ENCODE measurements at regions not wholly inside any gene's neighbourhood (a gene's known extent, or its start where the extent isn't known, plus 50 kb on each side); places are given as distances from the start of the nearest gene placed in this dataset.

DNA sequence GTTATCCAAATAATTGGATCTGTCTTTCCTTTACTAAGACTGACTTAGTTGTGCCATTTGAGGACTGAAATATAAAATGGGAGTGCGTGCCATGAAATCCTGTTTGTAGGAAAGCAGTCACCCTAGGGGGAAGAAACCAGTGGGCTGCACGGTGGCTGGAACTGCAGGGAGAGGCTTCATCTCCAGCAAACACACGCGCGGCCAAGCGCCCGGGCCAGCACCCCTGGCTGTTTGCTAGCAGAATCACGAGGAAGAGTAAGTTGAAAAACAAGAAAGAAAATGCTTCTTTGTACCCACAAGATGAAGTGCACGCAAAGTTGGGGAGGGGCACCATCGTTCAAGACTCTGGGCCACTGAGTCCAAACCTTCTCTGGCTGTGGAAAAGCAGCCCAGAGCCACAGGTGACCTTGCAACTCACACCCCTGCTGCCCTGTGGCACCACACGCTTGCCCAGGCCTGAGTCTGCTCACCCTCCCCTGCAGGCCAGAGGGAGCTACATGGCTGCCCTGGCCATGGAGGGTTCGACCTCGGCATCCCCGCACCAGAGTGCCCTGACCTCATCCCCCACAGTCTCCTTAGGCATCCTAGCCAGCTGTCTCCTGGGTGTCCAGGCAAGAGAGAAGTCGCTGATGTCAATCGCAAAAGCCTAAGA lies 55.2 kb downstream of the IRX2 start:
- no peak for DNase-seq (ENCODE audit: low spot score)

DNA sequence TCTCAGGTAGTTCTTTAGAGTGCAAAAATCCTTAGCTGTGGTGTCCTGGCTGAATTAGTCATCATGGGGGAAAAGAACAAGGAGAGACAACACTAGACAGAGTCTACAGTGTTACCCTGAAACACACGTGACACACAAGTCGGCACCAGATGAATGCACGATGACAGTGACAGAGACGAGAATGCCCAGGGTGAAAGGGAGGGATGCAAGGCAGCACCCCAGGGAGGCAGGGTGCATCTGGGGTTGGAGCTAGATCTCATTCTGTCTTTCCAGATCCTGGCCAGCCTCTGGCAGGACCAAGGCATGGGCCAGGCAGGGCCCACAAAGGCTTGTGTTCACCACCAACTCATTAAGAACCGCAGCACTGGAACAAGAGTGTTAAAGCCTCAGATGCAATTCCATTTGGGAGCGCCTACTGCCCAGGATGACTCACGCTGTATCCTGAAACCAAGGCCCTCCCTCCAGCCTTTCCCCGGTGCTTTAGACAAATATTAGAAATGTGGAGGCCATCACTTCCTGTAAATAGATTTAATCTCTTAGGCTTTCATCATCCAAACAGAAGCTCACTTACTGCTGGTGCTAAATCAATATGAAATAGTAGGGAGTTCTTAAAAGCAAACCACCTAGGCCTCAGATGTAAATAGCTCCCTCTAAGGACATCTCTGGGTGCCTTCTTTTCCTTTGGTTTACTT lies 56.1 kb downstream of the IRX2 start:
- DNase-seq (ENCODE audit: low spot score), result no peak

DNA sequence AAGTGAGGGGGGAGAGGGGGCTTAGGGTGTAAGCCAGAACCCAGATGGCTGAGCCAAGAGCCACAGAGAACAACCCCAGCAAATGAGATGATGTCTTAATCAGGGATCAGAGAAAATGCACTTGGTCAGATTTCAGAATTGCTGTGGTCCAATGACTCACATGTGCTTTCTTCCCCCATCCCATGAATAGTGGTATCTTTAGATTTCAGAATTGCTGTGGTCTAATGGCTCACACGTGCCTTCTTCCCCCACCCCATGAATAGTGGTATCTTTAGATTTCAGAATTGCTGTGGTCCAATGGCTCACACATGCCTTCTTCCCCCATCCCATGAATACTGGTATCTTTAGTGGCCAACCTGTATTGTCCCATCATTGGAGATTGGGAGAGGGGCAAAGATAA lies 59.9 kb downstream of the IRX2 start:
- no peak for DNase-seq (ENCODE audit: low spot score)

DNA sequence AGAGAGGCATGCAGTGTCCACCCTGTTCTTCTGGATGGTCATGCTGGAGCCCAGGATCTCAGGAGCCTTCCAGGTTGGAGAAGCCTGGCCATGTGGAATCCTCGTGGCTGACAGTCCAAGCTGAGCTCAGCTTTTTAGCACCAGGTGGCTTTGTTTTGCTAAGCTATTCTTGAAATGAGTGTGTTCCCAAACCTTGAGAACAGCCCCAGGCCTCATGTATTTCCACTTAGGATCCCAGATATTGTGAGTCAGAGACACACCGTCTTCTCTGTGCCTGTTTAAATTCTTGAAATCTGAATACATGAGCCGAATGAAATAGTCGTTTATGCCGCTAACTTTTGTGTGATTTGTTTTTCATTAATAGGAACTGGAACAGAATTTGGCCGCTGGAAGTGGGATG lies 61.2 kb downstream of the IRX2 start:
- DNase-seq (ENCODE audit: low spot score), result no peak

DNA sequence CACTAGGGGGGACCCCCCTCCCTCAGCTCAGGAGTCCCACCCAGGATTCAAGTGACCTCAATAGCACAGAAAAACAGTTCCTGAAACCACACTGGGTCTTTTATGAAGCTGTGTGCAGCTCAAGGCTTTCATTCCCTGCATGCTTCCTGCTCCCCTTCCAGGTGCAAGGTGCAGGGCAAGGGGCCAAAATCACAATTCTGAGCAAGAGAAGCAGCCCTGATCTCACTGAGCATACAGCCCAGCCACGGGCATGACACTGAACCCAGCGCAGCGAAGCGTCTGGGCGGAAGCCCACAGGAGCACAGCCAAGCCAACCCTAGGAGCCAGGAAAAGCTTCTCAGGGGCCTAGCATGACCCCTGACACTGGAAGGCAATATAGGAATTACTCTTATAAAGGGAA lies 62.9 kb downstream of the IRX2 start:
- no peak for DNase-seq (ENCODE audit: low spot score)

DNA sequence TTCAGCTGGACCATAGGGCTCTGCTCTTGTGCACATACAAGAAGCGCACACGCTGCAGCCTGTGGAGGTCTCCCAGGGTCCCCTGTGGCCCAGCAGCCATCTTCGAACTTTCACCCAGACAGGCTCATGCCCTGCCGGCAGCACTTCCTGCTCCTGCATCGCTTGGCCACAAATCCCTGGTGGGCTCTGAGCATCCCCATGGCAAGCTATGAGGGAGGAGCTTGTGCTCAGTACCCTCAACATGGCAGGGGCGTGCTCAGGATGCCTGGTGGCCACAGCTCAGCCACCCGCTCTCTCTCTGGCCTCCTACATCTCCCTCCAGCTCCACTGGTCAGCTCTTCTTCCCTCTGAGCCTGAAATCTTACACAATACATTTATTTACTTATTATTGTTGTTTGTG lies 63.7 kb downstream of the IRX2 start:
- no peak for DNase-seq (ENCODE audit: low spot score)

DNA sequence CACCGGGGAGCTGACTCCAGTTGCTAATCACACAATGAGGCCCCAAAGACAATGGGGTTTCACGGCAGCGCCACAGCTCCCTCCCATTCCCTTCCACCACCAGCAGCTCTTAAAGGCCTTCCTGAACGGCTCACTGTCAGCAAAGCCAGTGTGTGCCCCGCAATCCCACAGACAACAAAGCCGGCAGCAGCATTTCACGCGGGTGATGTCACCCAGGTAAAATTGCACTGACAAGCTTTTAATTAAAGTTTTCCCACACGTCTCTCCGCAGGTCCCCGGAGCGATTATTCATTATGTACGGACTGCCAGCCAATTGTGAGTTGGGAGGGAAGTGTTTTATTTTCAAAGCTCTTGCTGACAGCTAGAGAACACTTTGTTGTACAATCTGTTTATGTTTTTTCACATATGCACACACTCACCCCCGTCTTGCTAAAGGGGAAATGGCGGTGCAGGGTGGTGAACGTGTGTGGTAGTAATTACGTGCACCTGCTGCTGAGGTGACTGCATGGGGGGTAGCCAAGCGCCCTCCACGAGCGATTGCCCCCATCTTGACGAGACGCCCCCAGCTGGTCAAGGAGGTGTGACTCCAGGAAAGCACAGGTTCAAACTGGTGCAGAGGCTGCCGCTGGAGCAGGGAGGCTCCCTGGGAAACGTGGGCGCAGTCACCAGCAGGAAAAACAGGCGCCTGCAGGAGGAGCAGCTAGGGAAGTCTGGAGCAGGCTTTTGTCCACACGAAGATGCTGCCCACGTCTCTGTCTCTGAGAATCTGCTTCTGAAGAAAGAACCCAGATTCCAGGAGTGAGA lies 65.0 kb downstream of the IRX2 start:
- DNase-seq (ENCODE audit: low spot score), result no peak

DNA sequence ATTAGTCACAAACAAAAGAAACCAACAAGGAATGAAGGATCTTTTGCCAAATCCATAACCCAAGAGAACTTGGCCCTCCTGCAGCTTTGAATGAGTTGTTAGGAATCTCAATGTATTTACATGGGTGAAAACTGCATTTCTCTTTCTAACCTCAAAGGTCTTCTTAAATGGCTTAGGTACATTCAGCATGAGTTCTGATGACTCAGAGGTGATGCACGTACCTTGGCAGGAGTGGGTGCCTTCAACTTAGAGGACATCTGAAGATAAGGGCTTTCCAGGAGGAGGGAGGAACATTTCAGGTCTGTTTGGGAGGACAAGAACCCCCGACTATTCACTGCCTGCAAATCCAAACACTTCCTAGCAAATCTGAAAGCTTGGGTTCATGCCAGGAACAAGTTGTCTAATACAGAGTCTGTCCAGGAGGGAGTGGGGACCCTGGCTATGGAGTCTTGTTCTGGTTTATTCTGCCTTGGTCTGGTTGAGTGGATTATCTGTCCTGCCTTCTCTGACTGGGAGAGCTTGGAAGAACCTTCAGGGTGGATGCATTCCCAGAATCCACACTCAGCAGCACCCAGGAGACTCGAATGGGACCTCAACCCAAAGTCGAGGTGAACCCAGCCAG lies 65.7 kb downstream of the IRX2 start:
- DNase-seq (ENCODE audit: low spot score), result no peak

DNA sequence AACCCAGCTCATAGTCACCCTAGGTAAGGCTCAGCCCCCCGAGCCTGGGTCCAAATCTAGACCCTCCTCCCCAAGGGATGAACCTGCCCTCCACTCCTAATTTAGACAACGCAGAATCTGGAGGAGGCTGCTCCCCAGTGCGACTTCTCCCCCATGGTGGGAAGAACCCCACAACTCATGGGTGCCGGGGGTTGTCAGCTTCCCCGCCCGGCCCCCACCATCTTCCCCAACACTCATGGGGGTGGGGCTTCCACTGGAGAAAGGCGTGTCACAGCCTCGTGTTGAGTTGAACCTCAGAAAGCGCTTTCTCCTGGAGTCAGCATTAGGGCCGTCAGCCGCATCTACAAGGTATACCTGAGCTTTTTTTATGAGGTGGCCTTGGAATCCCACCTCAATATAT lies 66.9 kb downstream of the IRX2 start:
- DNase-seq (ENCODE audit: low spot score), result no peak

DNA sequence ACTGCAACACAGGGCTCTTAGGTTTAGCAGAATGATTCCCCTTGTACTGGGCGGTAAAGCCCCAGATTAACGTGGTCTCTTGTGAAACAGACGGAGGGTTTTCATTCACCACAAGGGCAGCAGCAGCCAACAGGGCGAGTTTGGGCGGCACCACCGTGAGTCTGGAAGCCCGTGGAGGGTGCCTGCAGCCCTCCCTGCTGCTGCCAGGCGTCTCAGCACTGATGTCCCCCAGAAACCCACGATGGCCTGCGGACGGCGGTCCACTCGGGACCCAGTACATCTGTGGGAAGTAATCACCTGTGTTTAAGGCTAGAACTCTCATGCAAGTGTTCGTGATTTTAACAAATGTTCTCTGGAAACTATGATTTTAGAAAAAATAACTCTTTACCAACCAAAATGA lies 67.8 kb downstream of the IRX2 start:
- DNase-seq (ENCODE audit: low spot score), result no peak

DNA sequence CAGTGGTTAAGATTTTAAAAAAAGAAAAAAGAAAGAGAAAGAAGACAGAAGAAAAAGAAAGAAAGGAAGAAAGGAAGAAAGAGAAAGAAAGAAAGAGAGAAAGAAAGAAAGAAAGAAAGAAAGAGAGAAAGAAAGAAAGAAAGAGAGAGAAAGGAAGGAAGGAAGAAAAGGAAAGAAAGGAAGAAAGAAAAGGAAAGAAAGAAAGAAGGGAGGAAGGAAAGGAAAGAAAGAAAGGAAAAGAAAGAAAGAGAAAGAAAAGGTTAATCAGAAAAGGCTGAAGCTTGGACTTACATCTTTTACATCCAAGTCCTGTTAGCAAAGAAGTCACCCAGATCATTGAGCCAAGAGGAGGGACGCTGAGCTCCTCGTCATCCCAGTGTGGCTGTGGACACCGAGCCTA lies 70.0 kb downstream of the IRX2 start:
- no peak for DNase-seq (ENCODE audit: low spot score)

DNA sequence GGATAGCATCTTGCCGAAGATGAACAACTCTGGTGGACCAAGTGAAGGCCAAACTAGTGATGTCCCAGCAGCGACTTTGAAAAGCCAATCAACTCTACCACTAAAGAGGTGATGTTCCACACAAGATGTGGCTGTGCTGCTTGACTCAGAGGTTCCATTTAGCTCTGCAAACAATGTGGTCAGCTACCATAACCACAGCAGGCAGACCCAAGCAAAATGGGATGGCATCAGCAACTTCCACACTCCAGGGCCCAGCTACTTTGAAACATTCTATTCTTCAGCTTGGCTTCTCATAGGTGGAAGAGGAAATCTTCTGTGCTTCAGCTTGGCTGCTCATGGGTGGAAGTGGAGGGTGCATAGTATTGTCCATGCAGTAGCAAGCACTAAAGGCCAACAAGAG lies 70.5 kb downstream of the IRX2 start:
- no peak for DNase-seq (ENCODE audit: low spot score)

DNA sequence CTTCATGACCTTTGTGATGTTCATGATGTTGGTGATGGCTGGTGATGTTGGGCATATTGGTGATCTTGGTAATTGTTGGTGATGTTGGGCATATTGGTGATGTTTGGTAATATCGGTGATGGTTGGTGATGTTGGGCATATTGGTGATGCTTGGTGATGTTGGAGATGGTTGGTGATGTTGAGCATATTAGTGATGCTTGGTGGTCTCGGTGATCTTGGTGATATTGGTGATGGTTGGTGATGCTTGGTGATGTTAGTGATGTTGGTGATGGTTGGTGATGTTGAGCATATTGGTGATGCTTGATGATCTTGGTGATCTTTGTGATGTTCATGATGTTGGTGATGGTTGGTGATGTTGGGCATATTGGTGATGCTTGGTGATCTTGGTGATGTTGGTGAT lies 73.8 kb downstream of the IRX2 start:
- no peak for DNase-seq (ENCODE audit: low spot score)

DNA sequence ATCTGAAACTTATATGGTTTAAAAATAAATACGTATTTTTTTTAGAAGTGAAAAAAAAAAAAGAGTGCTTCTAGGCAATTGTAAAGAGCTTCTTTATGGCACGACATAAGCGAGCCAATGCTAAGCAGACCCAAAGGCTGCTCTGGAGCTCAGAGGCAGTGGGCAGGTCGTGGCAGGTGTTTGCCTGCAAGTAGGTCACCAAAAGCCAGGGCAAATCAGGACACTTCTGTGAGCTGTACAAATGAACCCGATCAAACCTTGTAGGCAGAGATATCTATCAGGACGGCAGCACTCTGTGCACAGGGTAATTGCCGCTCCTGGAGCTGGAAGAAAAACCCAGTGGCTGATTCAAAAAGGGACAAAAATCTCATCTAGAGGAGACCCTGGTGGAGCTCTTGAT lies 75.9 kb downstream of the IRX2 start:
- no peak for DNase-seq (ENCODE audit: low spot score)

DNA sequence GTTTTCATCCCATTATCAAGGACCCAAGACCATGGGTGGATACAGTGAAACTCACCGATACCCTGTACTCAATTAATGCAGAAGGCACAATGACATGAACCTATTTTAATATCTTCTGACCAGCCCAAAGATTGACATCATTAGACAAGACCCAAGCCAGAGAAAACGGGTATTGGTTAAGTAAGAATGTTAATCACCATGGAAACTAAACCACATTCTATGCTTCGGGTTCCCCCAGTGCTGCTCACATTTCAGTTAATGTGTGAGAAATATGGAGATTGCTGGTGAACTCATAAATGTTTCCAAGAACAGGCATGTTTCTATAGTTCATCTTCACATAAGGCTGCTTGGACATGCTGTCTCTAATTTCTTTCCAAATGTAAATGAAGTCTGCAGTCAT lies 77.0 kb downstream of the IRX2 start:
- DNase-seq (ENCODE audit: low spot score), result no peak

DNA sequence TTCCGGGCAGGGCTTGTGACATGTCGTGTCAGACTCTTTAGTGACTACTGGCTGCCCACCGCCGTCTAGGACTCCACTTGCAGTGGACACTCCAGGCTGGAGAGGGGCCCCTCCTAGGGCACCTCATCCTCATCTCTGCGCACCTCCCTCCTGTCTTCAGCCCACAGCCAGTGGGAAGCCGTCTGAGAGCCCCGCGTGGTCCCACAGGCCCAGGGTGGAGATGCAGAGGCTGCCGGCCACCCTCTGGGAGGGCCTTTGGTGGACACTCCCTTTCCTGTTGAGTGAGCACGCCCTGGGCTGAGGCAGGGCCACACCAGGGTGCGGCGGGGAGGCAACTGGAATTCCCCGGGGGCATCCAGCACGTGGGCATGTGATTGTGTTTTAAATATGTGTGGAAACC lies 80.5 kb downstream of the IRX2 start:
- no peak for DNase-seq (ENCODE audit: low spot score)

DNA sequence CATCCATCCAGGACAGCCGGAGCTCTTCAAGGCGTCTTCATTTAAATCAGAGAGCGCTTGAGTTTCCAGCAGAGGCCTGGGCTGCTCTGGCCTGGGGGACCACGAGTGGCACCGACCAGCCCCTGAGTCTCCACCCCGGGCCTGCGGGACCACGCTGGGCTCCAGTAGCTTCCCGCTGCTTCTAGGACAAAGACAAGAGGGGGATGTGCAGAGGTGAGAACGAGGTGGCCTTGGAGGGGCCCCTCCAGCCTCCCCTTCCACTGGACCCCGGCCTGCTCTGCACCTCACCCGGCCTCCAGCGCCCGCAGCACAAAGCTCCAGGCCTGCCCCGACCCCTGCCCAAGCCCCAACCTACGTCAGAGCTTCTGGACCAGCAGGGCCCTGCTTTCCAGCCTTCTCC lies 81.6 kb downstream of the IRX2 start:
- DNase-seq (ENCODE audit: low spot score), result no peak

DNA sequence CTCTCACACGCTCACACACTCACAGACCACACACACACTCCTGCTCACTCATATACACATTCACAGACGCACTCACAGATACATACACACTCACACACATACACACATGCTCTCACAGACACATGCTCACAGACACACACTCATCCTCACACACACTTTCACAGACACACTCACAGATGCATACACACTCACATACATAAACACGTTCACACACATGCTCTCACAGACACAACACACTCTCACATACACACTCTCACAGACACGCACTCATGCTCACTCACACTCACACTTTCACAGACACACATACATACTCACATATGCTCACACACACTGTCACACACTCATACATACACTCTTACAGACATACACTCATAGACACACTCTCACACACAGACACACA lies 82.2 kb downstream of the IRX2 start:
- no peak for DNase-seq (ENCODE audit: low spot score)

DNA sequence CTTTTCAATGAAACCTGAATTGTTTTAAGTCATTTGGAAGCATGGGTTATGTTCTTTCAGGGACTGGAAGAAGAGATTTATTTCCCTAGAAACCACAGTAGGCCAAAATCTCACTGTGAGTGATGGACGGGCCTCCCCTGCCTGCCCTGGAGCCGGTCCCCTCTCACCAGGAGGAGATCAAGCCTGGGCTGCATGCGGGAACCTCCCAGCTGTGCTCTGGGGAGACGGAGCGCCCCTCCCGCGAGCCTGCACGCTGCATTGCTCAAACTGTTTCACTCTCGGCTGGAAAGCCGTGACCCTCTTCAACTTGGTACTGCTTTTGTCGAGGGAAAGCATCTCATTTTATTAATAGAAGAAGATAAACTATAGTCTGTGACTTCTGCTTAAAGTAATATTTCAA lies 85.4 kb downstream of the IRX2 start:
- DNase-seq (ENCODE audit: low spot score), result no peak

DNA sequence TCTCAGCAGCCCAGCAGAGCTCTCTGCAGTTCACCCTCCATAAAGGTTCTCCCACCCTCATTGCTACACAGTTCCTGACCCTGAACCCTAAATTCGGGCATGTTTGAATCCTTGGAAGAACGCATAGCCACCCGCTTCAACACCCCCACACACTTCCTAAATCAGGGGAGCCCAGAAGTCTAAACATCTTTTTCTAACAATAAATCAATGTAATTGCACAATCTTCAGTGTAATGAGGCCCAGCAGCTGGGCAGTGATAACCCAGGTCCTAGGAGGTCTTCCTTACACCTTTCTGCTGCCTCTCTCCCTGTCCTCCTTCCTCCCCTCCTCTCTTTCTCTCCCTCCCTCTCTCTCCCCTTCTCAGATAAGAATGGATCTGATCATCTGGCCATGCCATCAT lies 88.0 kb downstream of the IRX2 start:
- DNase-seq (ENCODE audit: low spot score), result no peak

DNA sequence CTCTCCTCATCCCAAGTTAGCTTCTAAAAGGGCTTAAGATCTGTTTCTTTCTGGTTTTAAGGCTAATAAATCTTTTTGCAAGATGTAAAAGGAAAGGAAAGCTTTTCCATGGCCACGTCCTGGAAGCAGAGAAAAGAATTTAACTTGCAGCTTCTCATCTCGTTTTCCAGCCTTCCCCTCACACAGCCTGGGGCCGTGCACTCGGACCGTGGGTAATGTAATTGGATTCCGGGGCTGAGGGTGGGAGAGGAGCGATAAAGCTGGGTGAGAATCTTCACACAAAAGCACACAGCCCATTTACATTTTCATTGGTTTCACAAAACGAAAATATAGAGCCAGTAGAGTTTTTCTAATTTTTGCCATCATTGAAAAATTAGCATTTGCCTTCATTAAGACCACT lies 91.2 kb downstream of the IRX2 start:
- DNase-seq (ENCODE audit: low spot score), result no peak

DNA sequence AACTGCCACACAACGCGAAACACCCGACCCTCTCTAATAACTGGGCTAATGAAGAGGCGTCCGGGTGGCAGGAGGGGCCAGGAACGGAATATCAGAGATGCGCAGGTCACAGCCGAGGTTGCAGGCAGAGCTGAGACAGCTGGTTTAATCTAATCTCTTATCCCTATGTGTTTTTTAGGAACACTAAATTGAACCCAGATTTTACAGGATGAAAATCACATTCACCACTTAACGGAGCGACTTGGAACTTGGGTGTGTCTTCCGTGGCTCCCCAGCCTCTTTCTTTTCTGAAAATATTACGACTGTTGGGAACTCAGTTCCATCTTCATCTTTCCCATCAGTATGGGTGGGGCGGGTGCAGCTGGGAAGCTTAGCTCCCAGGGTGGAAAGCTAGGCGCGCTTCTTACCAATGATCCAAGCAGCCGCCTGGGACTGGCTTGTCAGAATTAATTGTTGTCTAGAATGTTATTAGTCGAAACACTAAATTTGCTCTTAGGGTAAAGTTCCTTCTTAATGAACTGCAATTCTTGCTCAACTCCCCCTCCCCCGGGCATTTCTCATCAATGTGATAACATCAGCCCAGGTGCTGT lies 92.5 kb downstream of the IRX2 start:
- no peak for DNase-seq (ENCODE audit: low spot score)

DNA sequence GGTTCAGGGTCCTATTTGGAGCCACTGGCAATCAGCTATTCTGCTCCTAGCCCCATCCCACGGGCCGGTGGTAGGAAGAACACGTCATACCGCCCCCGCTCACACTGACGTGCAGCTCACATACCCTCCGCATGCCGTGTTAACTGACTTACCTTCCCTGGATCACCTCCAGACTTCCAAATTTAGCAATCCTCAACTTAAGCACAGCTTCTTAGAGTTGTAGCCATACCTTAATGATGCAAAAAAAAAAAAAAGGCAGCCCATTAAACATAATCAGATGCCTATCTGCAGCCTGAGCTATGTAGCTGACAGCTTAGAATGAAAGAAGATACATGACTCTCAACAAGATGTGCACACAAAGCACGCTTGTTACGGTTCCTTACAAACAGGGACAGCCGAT lies 93.0 kb downstream of the IRX2 start:
- no peak for DNase-seq (ENCODE audit: low spot score)

All from HuH-7.5 (cell line).